Fibroblast of lung (primary cell): ENCODE measurements at regions not wholly inside any gene's neighbourhood (a gene's known extent, or its start where the extent isn't known, plus 50 kb on each side); places are given as distances from the start of the nearest gene placed in this dataset.

Source experiments
- DNase-seq, 2 donors: peaks; one replicate each; pipeline versions ENCODE4 v3.0.0 to v3.0.0-alpha.2; 2010; ENCODE audit warnings: low read depth in 2 of 2
- H2AFZ ChIP-seq: 2 replicates; pipeline ENCODE4 v1.5.1; 2012; ENCODE audit warnings: low read length, control low read depth, inconsistent platforms
- H3K27ac ChIP-seq: 2 replicates; pipeline ENCODE4 v1.5.1; 2011; ENCODE audit warnings: low read length, control low read depth; ENCODE audit not compliant: insufficient read depth
- H3K27me3 ChIP-seq: 2 replicates; pipeline ENCODE4 v1.5.1; 2011; ENCODE audit warnings: mild to moderate bottlenecking, low read length; ENCODE audit not compliant: control insufficient read depth, insufficient read depth
- H3K36me3 ChIP-seq: 2 replicates; pipeline ENCODE4 v1.5.1; 2011; ENCODE audit warnings: low read length; ENCODE audit not compliant: control insufficient read depth, insufficient read depth
- H3K4me1 ChIP-seq: 2 replicates; pipeline ENCODE4 v1.5.1; 2011; ENCODE audit warnings: low read length; ENCODE audit not compliant: control insufficient read depth, insufficient read depth; ENCODE audit errors: extremely low read depth
- H3K4me2 ChIP-seq: 2 replicates; pipeline ENCODE4 v1.5.1; 2011; ENCODE audit warnings: low read length, control low read depth; ENCODE audit not compliant: insufficient read depth; ENCODE audit errors: extremely low read depth
- H3K4me3 ChIP-seq, 4 experiments: fragments of 200-600 bp in 1 of 4; sonication (generic) in 1 of 4; replicated peaks in 1 of 4; 2 replicates each; pipeline ENCODE4 v1.5.1; 2011 to 2016; ENCODE audit warnings: low read length in 4 of 4, low read depth in 3 of 4, mild to moderate bottlenecking in 3 of 4, control low read depth in 2 of 4, inconsistent platforms in 1 of 4, mixed read lengths in 1 of 4; ENCODE audit not compliant: insufficient read depth in 1 of 4; ENCODE audit errors: control extremely low read depth in 1 of 4
- H3K79me2 ChIP-seq: 2 replicates; pipeline ENCODE4 v1.5.1; 2012; ENCODE audit warnings: mild to moderate bottlenecking, low read length, inconsistent platforms; ENCODE audit not compliant: control insufficient read depth, insufficient read depth
- H3K9ac ChIP-seq: 2 replicates; pipeline ENCODE4 v1.5.1; 2011; ENCODE audit warnings: mild to moderate bottlenecking, low read length, control low read depth; ENCODE audit not compliant: insufficient read depth
- H3K9me3 ChIP-seq: 2 replicates; pipeline ENCODE4 v1.5.1; 2012; ENCODE audit warnings: low read depth, low read length; ENCODE audit not compliant: control insufficient read depth, insufficient read depth
- H4K20me1 ChIP-seq: 2 replicates; pipeline ENCODE4 v1.5.1; 2011; ENCODE audit warnings: low read length; ENCODE audit not compliant: control insufficient read depth, insufficient read depth; ENCODE audit errors: extremely low read depth
- EZH2 ChIP-seq: IDR thresholded peaks from 2 replicates; pipeline ENCODE4 v1.5.1; 2012; ENCODE audit warnings: low read length, control low read depth, mild to moderate bottlenecking; ENCODE audit errors: missing control alignments
- TF ChIP-seq, protein P1 (sequence below), 2 donors: IDR thresholded peaks in 1 of 2; conservative IDR thresholded peaks in 1 of 2; 1 replicate in 1 of 2; 2 replicates in 1 of 2; pipeline ENCODE4 v1.5.1; 2011 to 2012; ENCODE audit warnings: low read length in 2 of 2, control low read depth in 1 of 2, inconsistent platforms in 1 of 2, low read depth in 1 of 2, mild to moderate bottlenecking in 1 of 2

DNA sequence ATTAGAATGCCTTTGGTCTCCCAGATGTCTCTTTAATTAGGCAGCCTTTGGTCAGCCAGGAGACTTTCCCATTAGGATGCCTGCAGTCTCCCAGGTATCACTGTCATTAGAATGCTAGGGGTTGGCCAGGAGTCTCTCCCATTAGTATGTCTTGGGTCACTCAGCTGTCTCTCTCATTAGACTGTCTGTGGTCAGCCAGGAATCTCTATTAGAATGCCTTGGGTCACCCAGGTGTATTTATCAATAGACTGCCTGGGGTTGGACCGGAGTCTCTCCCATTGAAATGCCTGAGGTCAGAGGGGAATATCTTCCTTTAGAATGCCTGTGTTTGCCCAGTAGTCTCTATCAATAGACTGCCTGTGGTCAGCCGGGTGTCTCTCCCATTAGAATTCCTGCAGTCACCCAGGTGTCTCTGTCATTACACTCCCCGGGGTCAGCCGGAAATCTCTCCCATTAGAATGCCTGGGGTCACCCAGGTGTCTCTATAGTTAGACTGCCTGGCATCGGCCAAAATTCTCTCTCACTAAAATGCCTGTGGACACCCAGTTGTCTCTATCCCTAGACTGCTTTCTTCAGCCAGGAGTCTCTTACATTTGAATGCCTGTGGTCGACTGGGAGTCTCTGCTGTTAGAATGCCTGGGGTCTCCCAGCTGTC, 1460.3 kb downstream of the UQCRFS1 start:
- no peaks in the 10 kb centered on the region for H3K79me2 ChIP-seq
- no peak overlapping the region for H3K4me3 ChIP-seq
- DNase-seq, result no peak
- TF ChIP-seq, protein P1, sequence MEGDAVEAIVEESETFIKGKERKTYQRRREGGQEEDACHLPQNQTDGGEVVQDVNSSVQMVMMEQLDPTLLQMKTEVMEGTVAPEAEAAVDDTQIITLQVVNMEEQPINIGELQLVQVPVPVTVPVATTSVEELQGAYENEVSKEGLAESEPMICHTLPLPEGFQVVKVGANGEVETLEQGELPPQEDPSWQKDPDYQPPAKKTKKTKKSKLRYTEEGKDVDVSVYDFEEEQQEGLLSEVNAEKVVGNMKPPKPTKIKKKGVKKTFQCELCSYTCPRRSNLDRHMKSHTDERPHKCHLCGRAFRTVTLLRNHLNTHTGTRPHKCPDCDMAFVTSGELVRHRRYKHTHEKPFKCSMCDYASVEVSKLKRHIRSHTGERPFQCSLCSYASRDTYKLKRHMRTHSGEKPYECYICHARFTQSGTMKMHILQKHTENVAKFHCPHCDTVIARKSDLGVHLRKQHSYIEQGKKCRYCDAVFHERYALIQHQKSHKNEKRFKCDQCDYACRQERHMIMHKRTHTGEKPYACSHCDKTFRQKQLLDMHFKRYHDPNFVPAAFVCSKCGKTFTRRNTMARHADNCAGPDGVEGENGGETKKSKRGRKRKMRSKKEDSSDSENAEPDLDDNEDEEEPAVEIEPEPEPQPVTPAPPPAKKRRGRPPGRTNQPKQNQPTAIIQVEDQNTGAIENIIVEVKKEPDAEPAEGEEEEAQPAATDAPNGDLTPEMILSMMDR (conservative IDR thresholded peaks at IDR 0.05 in 1 of 2, IDR thresholded peaks at IDR 0.05 in 1 of 2; ENCODE audit: low read depth in 1 of 2, low read length in 2 of 2), result no peak
- TF ChIP-seq EZH2, result no peak
- no peak overlapping the region for H2AFZ ChIP-seq
- H3K27ac ChIP-seq, result no peak overlapping the region
- H4K20me1 ChIP-seq, result no peaks in the 10 kb centered on the region
- H3K4me2 ChIP-seq, result no peak overlapping the region
- no peaks in the 10 kb centered on the region for H3K4me1 ChIP-seq
- H3K9ac ChIP-seq, result no peak overlapping the region
- H3K27me3 ChIP-seq, result no peaks in the 10 kb centered on the region
- no peaks in the 10 kb centered on the region for H3K9me3 ChIP-seq
- no peaks in the 10 kb centered on the region for H3K36me3 ChIP-seq

DNA sequence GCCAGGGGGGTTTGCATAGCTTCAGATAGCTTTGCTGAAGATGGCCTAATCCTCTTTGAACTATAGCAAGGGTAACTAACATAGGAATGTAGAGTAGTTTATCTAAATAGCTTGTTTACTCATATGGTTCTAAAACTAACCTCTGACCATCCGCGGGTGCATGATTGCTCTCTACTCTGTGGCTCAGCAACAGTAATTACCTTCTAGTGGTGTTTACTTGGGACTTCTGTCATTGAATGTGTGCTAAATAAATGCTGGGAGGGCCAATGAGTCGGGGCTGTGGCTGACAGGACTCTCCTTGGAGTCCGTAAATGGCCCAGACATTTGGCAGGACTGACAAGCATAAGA, 1461.9 kb downstream of the UQCRFS1 start:
- Histone ChIP-seq H3K4me3 (no peak overlapping the region), H3K27ac (no peak overlapping the region), H2AFZ (no peak overlapping the region), H3K27me3 (no peaks in the 10 kb centered on the region), H3K9me3 (no peaks in the 10 kb centered on the region), H3K79me2 (no peaks in the 10 kb centered on the region), H3K4me2 (no peak overlapping the region), H3K36me3 (no peaks in the 10 kb centered on the region), H3K4me1 (no peaks in the 10 kb centered on the region), H4K20me1 (no peaks in the 10 kb centered on the region), H3K9ac (no peak overlapping the region)
- TF ChIP-seq EZH2, result no peak
- TF ChIP-seq, protein P1 (conservative IDR thresholded peaks at IDR 0.05 in 1 of 2, IDR thresholded peaks at IDR 0.05 in 1 of 2; ENCODE audit: low read depth in 1 of 2, low read length in 2 of 2), result no peak
- DNase-seq, result no peak

DNA sequence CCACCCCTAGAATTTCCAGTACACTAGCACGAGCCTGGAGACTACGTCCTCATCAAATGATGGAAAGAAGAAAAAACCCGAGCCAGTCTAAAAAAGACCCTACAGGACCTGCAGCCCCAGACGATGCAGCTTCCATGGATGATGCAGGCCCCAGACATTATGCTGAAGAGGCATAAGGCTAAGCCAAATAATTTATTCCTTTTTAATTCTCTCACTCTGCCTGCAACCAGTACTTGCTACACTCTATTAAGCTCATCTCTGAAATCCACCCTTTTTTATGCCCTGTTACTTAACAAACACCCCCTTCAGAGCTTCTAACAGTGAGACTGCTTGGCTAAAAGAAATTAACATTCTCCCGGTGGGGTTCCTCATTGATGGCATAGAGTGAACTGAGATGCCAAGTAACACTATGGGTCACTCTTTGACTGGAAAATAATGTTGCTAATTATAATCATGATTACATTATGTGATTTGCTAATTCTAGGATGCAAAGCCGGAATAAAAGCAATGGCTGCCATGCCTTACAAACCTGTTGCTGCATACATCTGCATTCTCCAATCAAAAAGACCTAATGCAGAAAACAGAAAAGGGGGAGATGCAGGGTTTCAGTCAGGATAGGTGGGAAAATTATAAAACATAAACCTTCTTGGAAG, 1462.4 kb downstream of the UQCRFS1 start:
- no peaks in the 10 kb centered on the region for H3K36me3 ChIP-seq
- H3K27ac ChIP-seq, result no peak overlapping the region
- no peaks in the 10 kb centered on the region for H3K9me3 ChIP-seq
- H3K79me2 ChIP-seq, result no peaks in the 10 kb centered on the region
- no peak overlapping the region for H3K4me2 ChIP-seq
- TF ChIP-seq, protein P1 (conservative IDR thresholded peaks at IDR 0.05 in 1 of 2, IDR thresholded peaks at IDR 0.05 in 1 of 2; ENCODE audit: low read depth in 1 of 2, low read length in 2 of 2), result no peak
- TF ChIP-seq EZH2, result no peak
- no peak for DNase-seq
- no peaks in the 10 kb centered on the region for H3K27me3 ChIP-seq
- no peaks in the 10 kb centered on the region for H4K20me1 ChIP-seq
- no peak overlapping the region for H2AFZ ChIP-seq
- no peaks in the 10 kb centered on the region for H3K4me1 ChIP-seq
- H3K9ac ChIP-seq, result no peak overlapping the region
- no peak overlapping the region for H3K4me3 ChIP-seq
